H9 (cell line): ENCODE measurements at regions not wholly inside any gene's neighbourhood (a gene's known extent, or its start where the extent isn't known, plus 50 kb on each side); places are given as distances from the start of the nearest gene placed in this dataset.

Experiments used
- DNase-seq: peaks from one replicate; pipeline ENCODE4 v3.0.0-alpha.2; 2017
- H2AFZ ChIP-seq: one replicate; pipeline ENCODE4 v1.6.1; 2013; ENCODE audit warnings: mild to moderate bottlenecking, low read length, control low read depth, moderate library complexity
- H2AK5ac ChIP-seq: 2 replicates; pipeline ENCODE4 v1.6.1; 2013; ENCODE audit warnings: low read length, control low read depth, mixed read lengths; ENCODE audit not compliant: insufficient read length
- H2BK120ac ChIP-seq: one replicate; pipeline ENCODE4 v1.6.1; 2013; ENCODE audit warnings: low read depth, mild to moderate bottlenecking, low read length, control low read depth, inconsistent platforms; ENCODE audit not compliant: poor library complexity, severe bottlenecking
- H2BK12ac ChIP-seq: 2 replicates; pipeline ENCODE4 v1.6.1; 2013; ENCODE audit warnings: low read length, control low read depth, mixed read lengths, low read depth; ENCODE audit not compliant: insufficient read length
- H2BK15ac ChIP-seq: 2 replicates; pipeline ENCODE4 v1.6.1; 2013; ENCODE audit warnings: low read depth, low read length, control low read depth
- H2BK20ac ChIP-seq: one replicate; pipeline ENCODE4 v1.6.1; 2013; ENCODE audit warnings: low read depth, mild to moderate bottlenecking, low read length, control low read depth, inconsistent platforms; ENCODE audit not compliant: poor library complexity, severe bottlenecking
- H2BK5ac ChIP-seq: 2 replicates; pipeline ENCODE4 v1.6.1; 2013; ENCODE audit warnings: low read length, control low read depth, mixed read lengths; ENCODE audit not compliant: insufficient read length
- H3K14ac ChIP-seq: 2 replicates; pipeline ENCODE4 v1.6.1; 2013; ENCODE audit warnings: low read length, control low read depth; ENCODE audit not compliant: insufficient read depth
- H3K18ac ChIP-seq: 2 replicates; pipeline ENCODE4 v1.6.1; 2013; ENCODE audit warnings: low read depth, mild to moderate bottlenecking, mixed read lengths, low read length, control low read depth; ENCODE audit not compliant: insufficient read length
- H3K23ac ChIP-seq: 2 replicates; pipeline ENCODE4 v1.6.1; 2013; ENCODE audit warnings: low read length, control low read depth, mixed read lengths, low read depth; ENCODE audit not compliant: insufficient read length
- H3K23me2 ChIP-seq: 2 replicates; pipeline ENCODE4 v1.6.1; 2013; ENCODE audit warnings: low read depth, mild to moderate bottlenecking, mixed read lengths, low read length, control low read depth; ENCODE audit not compliant: insufficient read length, poor library complexity, severe bottlenecking
- H3K27ac ChIP-seq: 2 replicates; pipeline ENCODE4 v1.5.1; 2013; ENCODE audit warnings: low read length, control low read depth, mixed read lengths, low read depth; ENCODE audit not compliant: insufficient read length
- H3K27me3 ChIP-seq: 2 replicates; pipeline ENCODE4 v1.6.1; 2013; ENCODE audit warnings: low read length, control low read depth, inconsistent platforms; ENCODE audit not compliant: insufficient read depth
- H3K4ac ChIP-seq: 2 replicates; pipeline ENCODE4 v1.6.1; 2013; ENCODE audit warnings: low read depth, mild to moderate bottlenecking, control low read depth, inconsistent platforms, low read length, moderate library complexity
- H3K4me1 ChIP-seq: 2 replicates; pipeline ENCODE4 v1.6.1; 2013; ENCODE audit warnings: low read length, control low read depth, inconsistent platforms; ENCODE audit not compliant: insufficient read depth
- H3K4me2 ChIP-seq: 2 replicates; pipeline ENCODE4 v1.6.1; 2013; ENCODE audit warnings: low read length, control low read depth, mixed read lengths; ENCODE audit not compliant: insufficient read length, insufficient read depth
- H3K56ac ChIP-seq: 2 replicates; pipeline ENCODE4 v1.6.1; 2013; ENCODE audit warnings: low read depth, mild to moderate bottlenecking, mixed read lengths, low read length, control low read depth; ENCODE audit not compliant: insufficient read length
- H3K79me1 ChIP-seq: 2 replicates; pipeline ENCODE4 v1.6.1; 2013; ENCODE audit warnings: low read depth, mild to moderate bottlenecking, moderate library complexity, low read length, control low read depth, inconsistent platforms; ENCODE audit not compliant: insufficient read depth, poor library complexity, severe bottlenecking
- H3K79me2 ChIP-seq: 2 replicates; pipeline ENCODE4 v1.6.1; 2013; ENCODE audit warnings: low read length, control low read depth, inconsistent platforms; ENCODE audit not compliant: insufficient read depth
- H3K9ac ChIP-seq: 2 replicates; pipeline ENCODE4 v1.6.1; 2013; ENCODE audit warnings: low read length, control low read depth, mixed read lengths; ENCODE audit not compliant: insufficient read length; ENCODE audit errors: extremely low read depth
- H3K9me3 ChIP-seq: one replicate; pipeline ENCODE4 v1.6.1; 2013; ENCODE audit warnings: low read depth, low read length, inconsistent platforms; ENCODE audit not compliant: control insufficient read depth
- H3T11ph ChIP-seq: one replicate; pipeline ENCODE4 v1.6.1; 2013; ENCODE audit warnings: mild to moderate bottlenecking, low read length, control low read depth, inconsistent platforms
- H4K20me1 ChIP-seq: one replicate; pipeline ENCODE4 v1.6.1; 2013; ENCODE audit not compliant: control insufficient read depth, insufficient read length, insufficient read depth
- H4K5ac ChIP-seq: 2 replicates; pipeline ENCODE4 v1.6.1; 2013; ENCODE audit warnings: low read depth, mild to moderate bottlenecking, mixed read lengths, low read length, control low read depth; ENCODE audit not compliant: insufficient read length
- H4K8ac ChIP-seq: replicated peaks from 2 replicates; pipeline ENCODE4 v1.6.1; 2013; ENCODE audit warnings: low read length, control low read depth, mixed read lengths, low read depth; ENCODE audit not compliant: insufficient read length
- H4K91ac ChIP-seq: 2 replicates; pipeline ENCODE4 v1.6.1; 2013; ENCODE audit warnings: low read depth, mild to moderate bottlenecking, moderate library complexity, mixed read lengths, low read length, control low read depth; ENCODE audit not compliant: insufficient read length
- H3K27ac Mint-ChIP-seq, 3 experiments: 2 replicates in 2 of 3; 3 replicates in 1 of 3; pipeline ENCODE4 v1.8.0; 2020 to 2021; ENCODE audit warnings: mixed read lengths in 3 of 3, mild to moderate bottlenecking in 1 of 3, moderate library complexity in 1 of 3
- H3K27me3 Mint-ChIP-seq: 2 replicates; pipeline ENCODE4 v1.8.0; 2021; ENCODE audit warnings: low read depth, mild to moderate bottlenecking, moderate library complexity, mixed read lengths
- H3K36me3 Mint-ChIP-seq, 3 experiments: 2 replicates in 2 of 3; 3 replicates in 1 of 3; pipeline ENCODE4 v1.8.0; 2020 to 2021; ENCODE audit warnings: low read depth in 3 of 3, mixed read lengths in 3 of 3; ENCODE audit not compliant: insufficient read depth in 1 of 3
- H3K4me1 Mint-ChIP-seq, 2 experiments: 2 replicates each; pipeline ENCODE4 v1.8.0; 2020; ENCODE audit warnings: mixed read lengths in 2 of 2
- H3K4me3 Mint-ChIP-seq, 2 experiments: 2 replicates in 1 of 2; 3 replicates in 1 of 2; pipeline ENCODE4 v1.8.0; 2020 to 2021; ENCODE audit warnings: mild to moderate bottlenecking in 2 of 2, mixed read lengths in 2 of 2, moderate library complexity in 1 of 2
- H3K9me3 Mint-ChIP-seq, 2 experiments: 2 replicates in 1 of 2; 3 replicates in 1 of 2; pipeline ENCODE4 v1.8.0; 2020; ENCODE audit warnings: mild to moderate bottlenecking in 2 of 2, mixed read lengths in 2 of 2, moderate library complexity in 1 of 2
- WGBS: extraction: QIAGEN DNeasy Blood & Tissue Kit; methylation state at CpG from one replicate; pipeline ENCODE4 v1.1.7; 2013; ENCODE audit warnings: missing lambda C conversion rate, low lambda C conversion rate, mixed read lengths; ENCODE audit not compliant: insufficient read length; ENCODE audit errors: extremely low coverage; 5-methylcytosine and 5-hydroxymethylcytosine counted together
- TF ChIP-seq, protein P1 (sequence below): fragments of 200-600 bp; sonication (generic); conservative IDR thresholded peaks from 3 replicates; pipeline ENCODE4 v1.8.0; 2021; ENCODE audit warnings: antibody characterized with exemption, mild to moderate bottlenecking

DNA sequence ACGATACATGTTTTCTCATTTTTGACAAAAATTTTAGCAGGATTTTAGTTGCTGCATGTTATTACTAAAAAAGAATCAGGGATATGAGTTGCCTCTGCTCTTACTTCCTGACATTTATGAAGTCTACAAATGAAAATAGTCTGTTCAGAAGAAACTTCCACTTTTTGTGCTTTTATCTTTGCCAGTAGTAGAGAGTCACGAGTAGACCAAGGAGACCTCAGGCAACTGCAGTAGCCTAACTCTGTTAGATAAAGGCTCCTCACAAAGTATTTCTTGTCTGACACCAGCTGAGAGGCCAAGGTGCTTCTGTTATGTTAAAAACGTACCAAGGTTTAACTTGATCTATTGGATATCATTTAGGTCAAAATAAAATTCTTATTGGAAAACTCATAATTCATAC lies 333.9 kb downstream of the NR2F1-AS1 start:
- H3K9ac ChIP-seq: no peak overlapping the region
- H4K20me1 ChIP-seq: no peaks in the 10 kb centered on the region
- H3T11ph ChIP-seq: no peak overlapping the region
- H3K27me3 ChIP-seq: no peaks in the 10 kb centered on the region; the same call in 1 of the 2 replicates
- no CpG with 5 or more reads among the region's 3 CpGs for WGBS
- Mint-ChIP-seq H3K4me1 (peaks cover 12 to 18% of the 10 kb centered on the region in 2 experiments), H3K9me3 (no peaks in the 10 kb centered on the region), H3K36me3 (no peaks in the 10 kb centered on the region), H3K27me3 (peaks cover 69% of the 10 kb centered on the region), H3K27ac (no peak overlapping the region), H3K4me3 (no peak overlapping the region)
- H3K4me2 ChIP-seq: no peak overlapping the region
- no peak overlapping the region for H3K4ac ChIP-seq
- H2AK5ac ChIP-seq: no peak overlapping the region
- H2BK15ac ChIP-seq: no peak overlapping the region
- H3K23ac ChIP-seq: no peak overlapping the region
- H3K18ac ChIP-seq: no peak overlapping the region
- no peak overlapping the region for H2BK5ac ChIP-seq
- DNase-seq: no peak
- H3K9me3 ChIP-seq: no peaks in the 10 kb centered on the region
- H3K79me1 ChIP-seq: no peaks in the 10 kb centered on the region
- no peak overlapping the region for H3K14ac ChIP-seq
- H3K27ac ChIP-seq: no peak overlapping the region
- no peak overlapping the region for H2BK12ac ChIP-seq
- H4K5ac ChIP-seq: no peak overlapping the region
- H3K79me2 ChIP-seq: no peaks in the 10 kb centered on the region
- no peak overlapping the region for H2BK120ac ChIP-seq
- TF ChIP-seq, protein P1, sequence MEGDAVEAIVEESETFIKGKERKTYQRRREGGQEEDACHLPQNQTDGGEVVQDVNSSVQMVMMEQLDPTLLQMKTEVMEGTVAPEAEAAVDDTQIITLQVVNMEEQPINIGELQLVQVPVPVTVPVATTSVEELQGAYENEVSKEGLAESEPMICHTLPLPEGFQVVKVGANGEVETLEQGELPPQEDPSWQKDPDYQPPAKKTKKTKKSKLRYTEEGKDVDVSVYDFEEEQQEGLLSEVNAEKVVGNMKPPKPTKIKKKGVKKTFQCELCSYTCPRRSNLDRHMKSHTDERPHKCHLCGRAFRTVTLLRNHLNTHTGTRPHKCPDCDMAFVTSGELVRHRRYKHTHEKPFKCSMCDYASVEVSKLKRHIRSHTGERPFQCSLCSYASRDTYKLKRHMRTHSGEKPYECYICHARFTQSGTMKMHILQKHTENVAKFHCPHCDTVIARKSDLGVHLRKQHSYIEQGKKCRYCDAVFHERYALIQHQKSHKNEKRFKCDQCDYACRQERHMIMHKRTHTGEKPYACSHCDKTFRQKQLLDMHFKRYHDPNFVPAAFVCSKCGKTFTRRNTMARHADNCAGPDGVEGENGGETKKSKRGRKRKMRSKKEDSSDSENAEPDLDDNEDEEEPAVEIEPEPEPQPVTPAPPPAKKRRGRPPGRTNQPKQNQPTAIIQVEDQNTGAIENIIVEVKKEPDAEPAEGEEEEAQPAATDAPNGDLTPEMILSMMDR: no peak
- no peak overlapping the region for H2BK20ac ChIP-seq
- H2AFZ ChIP-seq: no peak overlapping the region
- H3K56ac ChIP-seq: no peak overlapping the region
- H3K4me1 ChIP-seq: no peaks in the 10 kb centered on the region; the same call in 1 of the 2 replicates
- H4K8ac ChIP-seq: no peak overlapping the region
- no peaks in the 10 kb centered on the region for H3K23me2 ChIP-seq
- H4K91ac ChIP-seq: no peak overlapping the region
